Adrenal gland (tissue), 9 donors: ENCODE measurements at regions not wholly inside any gene's neighbourhood (a gene's known extent, or its start where the extent isn't known, plus 50 kb on each side); places are given as distances from the start of the nearest gene placed in this dataset.

Experiments
- DNase-seq, 7 donors: peaks; one replicate each; pipeline ENCODE4 v3.0.0-alpha.2; 2019 to 2020
- H3K27ac ChIP-seq, 5 donors: fragments of 200-600 bp; sonication (generic) in 4 of 5; 1 replicate in 3 of 5; 2 replicates in 2 of 5; pipeline versions ENCODE4 v1.5.1 to v1.8.0; 2016 to 2020; ENCODE audit warnings: mild to moderate bottlenecking in 1 of 5
- H3K27me3 ChIP-seq: fragments of 200-600 bp; 2 replicates; pipeline ENCODE4 v1.8.0; 2021
- H3K36me3 ChIP-seq, 2 donors: fragments of 200-600 bp; replicated peaks in 1 of 2; 1 replicate in 1 of 2; 2 replicates in 1 of 2; pipeline versions ENCODE4 v1.5.1 to v1.8.0; 2018 to 2022
- H3K4me1 ChIP-seq, 2 donors: fragments of 200-600 bp; replicated peaks in 1 of 2; 1 replicate in 1 of 2; 2 replicates in 1 of 2; pipeline versions ENCODE4 v1.5.1 to v1.8.0; 2018 to 2021
- H3K4me3 ChIP-seq, 4 donors: fragments of 200-600 bp; sonication (generic) in 3 of 4; one replicate each; pipeline ENCODE4 v1.5.1; 2016 to 2018
- H3K9me3 ChIP-seq, 3 donors: fragments of 200-600 bp; sonication (generic) in 1 of 3; replicated peaks in 1 of 3; 1 replicate in 2 of 3; 2 replicates in 1 of 3; pipeline versions ENCODE4 v1.5.1 to v1.8.0; 2016 to 2021
- POLR2A ChIP-seq, 2 donors: fragments of 450-650 bp; IDR thresholded peaks; one replicate each; pipeline ENCODE4 v1.6.1; 2017; ENCODE audit warnings: antibody characterized with exemption in 2 of 2, mild to moderate bottlenecking in 2 of 2, moderate library complexity in 1 of 2
- WGBS, 4 donors: extraction: QIAGEN DNeasy Blood & Tissue Kit in 2 of 4; methylation state at CpG; one replicate each; pipeline versions ENCODE4 v1.1.5 to v1.1.7; 2013 to 2017; 5-methylcytosine and 5-hydroxymethylcytosine counted together
- intact Hi-C, 2 donors: fragments of 100-400 bp; cut with DNase I; formaldehyde crosslinking; loops; one replicate each; pipeline versions ENCODE4 v1.14.1 to v1.15.0; 2022 to 2023
- TF ChIP-seq, protein P1 (sequence below), 6 experiments: fragments of 450-650 bp in 4 of 6; fragments of 200-600 bp in 2 of 6; sonication (generic) in 1 of 6; IDR thresholded peaks; 1 replicate in 5 of 6; 2 replicates in 1 of 6; pipeline versions ENCODE4 v1.5.1 to v1.8.0; 2016 to 2021; ENCODE audit warnings: antibody characterized with exemption in 6 of 6, mild to moderate bottlenecking in 2 of 6, moderate library complexity in 1 of 6
- donor health status: healthy with polysubstance abuse.
- donor health status: Bipolar disorder and iron deficiency.
- donor health status: DM: yes; HTN: yes; CAD: no.
- donor health status: DM: no; HTN: no; CAD: no.
- donor health status: DM: no; HTN: no; CAD: no.

GRCh38 chr2:19009510-19009909 lies 348.9 kb downstream of the OSR1 start:
- 51 to 60% (median 55%) methylated on average over 3 of the region's 3 CpGs for WGBS, 4 donors
- no peak for DNase-seq
- H3K9me3 ChIP-seq, result no peaks in the 10 kb centered on the region
- TF ChIP-seq, protein P1, sequence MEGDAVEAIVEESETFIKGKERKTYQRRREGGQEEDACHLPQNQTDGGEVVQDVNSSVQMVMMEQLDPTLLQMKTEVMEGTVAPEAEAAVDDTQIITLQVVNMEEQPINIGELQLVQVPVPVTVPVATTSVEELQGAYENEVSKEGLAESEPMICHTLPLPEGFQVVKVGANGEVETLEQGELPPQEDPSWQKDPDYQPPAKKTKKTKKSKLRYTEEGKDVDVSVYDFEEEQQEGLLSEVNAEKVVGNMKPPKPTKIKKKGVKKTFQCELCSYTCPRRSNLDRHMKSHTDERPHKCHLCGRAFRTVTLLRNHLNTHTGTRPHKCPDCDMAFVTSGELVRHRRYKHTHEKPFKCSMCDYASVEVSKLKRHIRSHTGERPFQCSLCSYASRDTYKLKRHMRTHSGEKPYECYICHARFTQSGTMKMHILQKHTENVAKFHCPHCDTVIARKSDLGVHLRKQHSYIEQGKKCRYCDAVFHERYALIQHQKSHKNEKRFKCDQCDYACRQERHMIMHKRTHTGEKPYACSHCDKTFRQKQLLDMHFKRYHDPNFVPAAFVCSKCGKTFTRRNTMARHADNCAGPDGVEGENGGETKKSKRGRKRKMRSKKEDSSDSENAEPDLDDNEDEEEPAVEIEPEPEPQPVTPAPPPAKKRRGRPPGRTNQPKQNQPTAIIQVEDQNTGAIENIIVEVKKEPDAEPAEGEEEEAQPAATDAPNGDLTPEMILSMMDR (IDR thresholded peaks at IDR 0.05), result no peak
- no peak for TF ChIP-seq POLR2A (IDR thresholded peaks at IDR 0.05)
- no peak overlapping the region for H3K27ac ChIP-seq
- H3K36me3 ChIP-seq, result no peaks in the 10 kb centered on the region
- no peaks in the 10 kb centered on the region for H3K4me1 ChIP-seq
- no peaks in the 10 kb centered on the region for H3K27me3 ChIP-seq
- H3K4me3 ChIP-seq, result no peak overlapping the region
- intact Hi-C loops, result no loop called here

DNA sequence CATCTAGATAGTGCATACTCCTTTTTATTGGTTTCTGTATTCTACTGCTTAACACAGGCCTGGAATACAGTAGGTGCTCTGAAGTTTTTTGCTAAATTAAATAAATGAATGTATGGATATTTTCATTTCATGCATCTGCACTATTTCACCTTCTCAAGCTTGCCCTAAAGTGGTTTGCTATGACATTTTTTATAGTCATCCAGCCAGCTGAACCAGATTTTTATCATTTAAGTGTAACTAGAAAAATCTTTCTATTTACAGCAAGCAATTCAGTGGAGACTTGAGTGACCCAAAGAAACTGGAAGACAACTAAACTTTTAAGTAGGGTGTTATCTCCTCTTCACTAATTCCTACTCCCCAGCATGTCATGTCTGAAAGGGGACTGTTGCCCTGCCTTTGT lies 354.9 kb downstream of the OSR1 start:
- TF ChIP-seq, protein P1 (IDR thresholded peaks at IDR 0.05), result no peak
- TF ChIP-seq POLR2A (IDR thresholded peaks at IDR 0.05), result no peak
- intact Hi-C loops, result no loop called here
- no peak for DNase-seq
- Histone ChIP-seq H3K27ac (no peak overlapping the region), H3K27me3 (no peaks in the 10 kb centered on the region), H3K9me3 (no peaks in the 10 kb centered on the region), H3K4me1 (no peaks in the 10 kb centered on the region), H3K36me3 (no peaks in the 10 kb centered on the region), H3K4me3 (no peak overlapping the region)

DNA sequence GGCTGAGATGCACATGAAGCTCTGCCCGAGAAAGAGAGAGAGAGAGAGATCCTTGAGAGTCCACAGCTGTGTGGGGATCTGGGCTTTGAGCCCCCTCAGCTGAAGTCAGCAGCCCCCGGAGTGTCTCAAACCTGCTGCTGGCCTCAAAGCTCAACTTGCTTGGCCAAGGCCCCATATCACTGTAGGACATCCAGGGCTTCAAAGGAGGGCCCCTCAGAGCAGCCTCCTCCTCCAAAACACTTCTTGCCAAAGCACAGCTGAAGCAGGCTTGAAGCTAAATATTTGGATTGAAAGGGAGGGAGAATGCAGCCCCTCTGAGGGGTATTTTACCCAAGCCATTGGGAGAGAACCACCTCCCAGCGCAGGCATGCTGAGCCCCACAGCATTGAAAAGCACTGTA lies 357.6 kb downstream of the OSR1 start:
- no peaks in the 10 kb centered on the region for H3K27me3 ChIP-seq
- no peaks in the 10 kb centered on the region for H3K36me3 ChIP-seq
- no peaks in the 10 kb centered on the region for H3K4me1 ChIP-seq
- no peak for TF ChIP-seq POLR2A (IDR thresholded peaks at IDR 0.05)
- TF ChIP-seq, protein P1 (IDR thresholded peaks at IDR 0.05), result no peak
- H3K4me3 ChIP-seq, result no peak overlapping the region
- WGBS, 4 donors, result 87 to 100% (median 92%) methylated on average over 2 to 3 of the region's 3 CpGs
- intact Hi-C loops, result no loop called here
- no peak overlapping the region for H3K27ac ChIP-seq
- H3K9me3 ChIP-seq, result no peaks in the 10 kb centered on the region
- DNase-seq, result no peak

- Histone ChIP-seq H3K4me3 (no peak overlapping the region), H3K36me3 (no peaks in the 10 kb centered on the region), H3K4me1 (no peaks in the 10 kb centered on the region), H3K27me3 (no peaks in the 10 kb centered on the region), H3K27ac (no peak overlapping the region), H3K9me3 (no peaks in the 10 kb centered on the region)
- intact Hi-C loops, result no loop called here
- no peak for DNase-seq
- TF ChIP-seq POLR2A (IDR thresholded peaks at IDR 0.05), result no peak
- TF ChIP-seq, protein P1 (IDR thresholded peaks at IDR 0.05), result no peak
- WGBS, 4 donors, result 69 to 92% (median 88%) methylated on average over 1 to 2 of the region's 2 CpGs
These were observed 359.2 kb downstream of the OSR1 start for GRCh38 chr2:18999198-18999597.
